ENCODE measurements at regions not wholly inside any gene's neighbourhood (a gene's known extent, or its start where the extent isn't known, plus 50 kb on each side); places are given as distances from the start of the nearest gene placed in this dataset.

GRCh38 chr13:80658705-80659104, 317.8 kb upstream of the SPRY2 start:
- TF ChIP-seq, protein P1, sequence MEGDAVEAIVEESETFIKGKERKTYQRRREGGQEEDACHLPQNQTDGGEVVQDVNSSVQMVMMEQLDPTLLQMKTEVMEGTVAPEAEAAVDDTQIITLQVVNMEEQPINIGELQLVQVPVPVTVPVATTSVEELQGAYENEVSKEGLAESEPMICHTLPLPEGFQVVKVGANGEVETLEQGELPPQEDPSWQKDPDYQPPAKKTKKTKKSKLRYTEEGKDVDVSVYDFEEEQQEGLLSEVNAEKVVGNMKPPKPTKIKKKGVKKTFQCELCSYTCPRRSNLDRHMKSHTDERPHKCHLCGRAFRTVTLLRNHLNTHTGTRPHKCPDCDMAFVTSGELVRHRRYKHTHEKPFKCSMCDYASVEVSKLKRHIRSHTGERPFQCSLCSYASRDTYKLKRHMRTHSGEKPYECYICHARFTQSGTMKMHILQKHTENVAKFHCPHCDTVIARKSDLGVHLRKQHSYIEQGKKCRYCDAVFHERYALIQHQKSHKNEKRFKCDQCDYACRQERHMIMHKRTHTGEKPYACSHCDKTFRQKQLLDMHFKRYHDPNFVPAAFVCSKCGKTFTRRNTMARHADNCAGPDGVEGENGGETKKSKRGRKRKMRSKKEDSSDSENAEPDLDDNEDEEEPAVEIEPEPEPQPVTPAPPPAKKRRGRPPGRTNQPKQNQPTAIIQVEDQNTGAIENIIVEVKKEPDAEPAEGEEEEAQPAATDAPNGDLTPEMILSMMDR (IDR thresholded peaks at IDR 0.05; ENCODE audit: low read depth, low read length, missing input control): no peak
- TF ChIP-seq GABPA (IDR thresholded peaks at IDR 0.05 in 1 of 2, conservative IDR thresholded peaks at IDR 0.05 in 1 of 2): no peak
- TF ChIP-seq RAD21 (IDR thresholded peaks at IDR 0.05): no peak
- TF ChIP-seq, protein P2, sequence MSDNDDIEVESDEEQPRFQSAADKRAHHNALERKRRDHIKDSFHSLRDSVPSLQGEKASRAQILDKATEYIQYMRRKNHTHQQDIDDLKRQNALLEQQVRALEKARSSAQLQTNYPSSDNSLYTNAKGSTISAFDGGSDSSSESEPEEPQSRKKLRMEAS (IDR thresholded peaks at IDR 0.05): no peak
- TF ChIP-seq, protein P3, sequence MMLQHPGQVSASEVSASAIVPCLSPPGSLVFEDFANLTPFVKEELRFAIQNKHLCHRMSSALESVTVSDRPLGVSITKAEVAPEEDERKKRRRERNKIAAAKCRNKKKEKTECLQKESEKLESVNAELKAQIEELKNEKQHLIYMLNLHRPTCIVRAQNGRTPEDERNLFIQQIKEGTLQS (IDR thresholded peaks at IDR 0.05): no peak
- TF ChIP-seq TAF1 (conservative IDR thresholded peaks at IDR 0.05): no peak
- no peak for TF ChIP-seq SP1 (IDR thresholded peaks at IDR 0.05)
- TF ChIP-seq YY1 (IDR thresholded peaks at IDR 0.05): no peak
- no peak for TF ChIP-seq REST (IDR thresholded peaks at IDR 0.05)
- no peak for TF ChIP-seq JUND (IDR thresholded peaks at IDR 0.05)
- TF ChIP-seq NR2F2 (IDR thresholded peaks at IDR 0.05): no peak
